RWPE2 (cell line): ENCODE measurements at regions not wholly inside any gene's neighbourhood (a gene's known extent, or its start where the extent isn't known, plus 50 kb on each side); places are given as distances from the start of the nearest gene placed in this dataset.

Experiments used
- ATAC-seq: fragments of 200-7000 bp; cut with Tn5 transposase; 3 replicates; pipeline ENCODE4 v1.9.1; 2021; ENCODE audit warnings: low read depth
- DNase-seq: peaks from one replicate; pipeline ENCODE4 v3.0.0-alpha.2; 2020; ENCODE audit warnings: low spot score
- H3K27ac ChIP-seq: fragments of 450-650 bp; 2 replicates; pipeline ENCODE4 v1.5.1; 2017; ENCODE audit warnings: mild to moderate bottlenecking; ENCODE audit not compliant: poor library complexity, severe bottlenecking
- H3K27me3 ChIP-seq: fragments of 250-450 bp; sonication (Bioruptor Pico); 2 replicates; pipeline ENCODE4 v1.5.1; 2021; ENCODE audit warnings: mild to moderate bottlenecking, moderate library complexity; ENCODE audit not compliant: insufficient read depth, poor library complexity, severe bottlenecking
- H3K36me3 ChIP-seq: fragments of 250-450 bp; sonication (Bioruptor Pico); 2 replicates; pipeline ENCODE4 v1.5.1; 2020; ENCODE audit warnings: low read depth, mild to moderate bottlenecking, moderate library complexity
- H3K4me1 ChIP-seq: fragments of 250-450 bp; sonication (Bioruptor Pico); 2 replicates; pipeline ENCODE4 v1.5.1; 2021; ENCODE audit warnings: mild to moderate bottlenecking, moderate library complexity; ENCODE audit not compliant: insufficient read depth, poor library complexity, severe bottlenecking
- H3K4me3 ChIP-seq: fragments of 250-450 bp; sonication (Bioruptor Pico); 2 replicates; pipeline ENCODE4 v1.5.1; 2021; ENCODE audit warnings: mild to moderate bottlenecking, moderate library complexity; ENCODE audit not compliant: severe bottlenecking
- H3K9me3 ChIP-seq: fragments of 250-450 bp; sonication (Bioruptor Pico); 2 replicates; pipeline ENCODE4 v1.5.1; 2021; ENCODE audit warnings: mild to moderate bottlenecking, moderate library complexity; ENCODE audit not compliant: severe bottlenecking
- TF ChIP-seq, protein P1 (sequence below): fragments of 450-650 bp; IDR thresholded peaks from one replicate; pipeline ENCODE4 v1.5.1; 2017; ENCODE audit warnings: mild to moderate bottlenecking, moderate library complexity; ENCODE audit not compliant: poor library complexity, severe bottlenecking

DNA sequence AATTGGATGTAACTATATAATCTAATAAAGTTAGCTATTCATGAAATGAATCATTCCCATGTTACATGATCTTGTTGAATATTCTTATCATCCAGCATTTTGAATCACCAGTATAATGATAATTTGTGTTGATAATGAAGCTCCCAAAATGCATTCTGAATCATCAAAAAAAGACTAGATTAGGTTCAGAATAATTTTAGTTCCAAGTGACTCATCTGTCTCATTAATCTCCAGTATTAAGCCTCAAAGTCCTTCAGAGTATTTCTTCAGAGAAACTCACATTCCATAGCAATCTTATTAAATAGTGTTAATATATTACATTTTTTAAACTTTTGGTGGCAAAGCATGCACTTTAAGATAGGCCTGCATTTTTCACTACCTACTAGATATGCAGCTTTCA is 207.5 kb downstream of the SLITRK5 start:
- no peaks in the 10 kb centered on the region for H3K9me3 ChIP-seq
- no peaks in the 10 kb centered on the region for H3K36me3 ChIP-seq
- no peak for DNase-seq
- no peak overlapping the region for H3K4me3 ChIP-seq
- H3K4me1 ChIP-seq, result no peaks in the 10 kb centered on the region
- no peak overlapping the region for H3K27ac ChIP-seq
- no peaks in the 10 kb centered on the region for H3K27me3 ChIP-seq
- TF ChIP-seq, protein P1, sequence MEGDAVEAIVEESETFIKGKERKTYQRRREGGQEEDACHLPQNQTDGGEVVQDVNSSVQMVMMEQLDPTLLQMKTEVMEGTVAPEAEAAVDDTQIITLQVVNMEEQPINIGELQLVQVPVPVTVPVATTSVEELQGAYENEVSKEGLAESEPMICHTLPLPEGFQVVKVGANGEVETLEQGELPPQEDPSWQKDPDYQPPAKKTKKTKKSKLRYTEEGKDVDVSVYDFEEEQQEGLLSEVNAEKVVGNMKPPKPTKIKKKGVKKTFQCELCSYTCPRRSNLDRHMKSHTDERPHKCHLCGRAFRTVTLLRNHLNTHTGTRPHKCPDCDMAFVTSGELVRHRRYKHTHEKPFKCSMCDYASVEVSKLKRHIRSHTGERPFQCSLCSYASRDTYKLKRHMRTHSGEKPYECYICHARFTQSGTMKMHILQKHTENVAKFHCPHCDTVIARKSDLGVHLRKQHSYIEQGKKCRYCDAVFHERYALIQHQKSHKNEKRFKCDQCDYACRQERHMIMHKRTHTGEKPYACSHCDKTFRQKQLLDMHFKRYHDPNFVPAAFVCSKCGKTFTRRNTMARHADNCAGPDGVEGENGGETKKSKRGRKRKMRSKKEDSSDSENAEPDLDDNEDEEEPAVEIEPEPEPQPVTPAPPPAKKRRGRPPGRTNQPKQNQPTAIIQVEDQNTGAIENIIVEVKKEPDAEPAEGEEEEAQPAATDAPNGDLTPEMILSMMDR, result no peak
- no peak for ATAC-seq

DNA sequence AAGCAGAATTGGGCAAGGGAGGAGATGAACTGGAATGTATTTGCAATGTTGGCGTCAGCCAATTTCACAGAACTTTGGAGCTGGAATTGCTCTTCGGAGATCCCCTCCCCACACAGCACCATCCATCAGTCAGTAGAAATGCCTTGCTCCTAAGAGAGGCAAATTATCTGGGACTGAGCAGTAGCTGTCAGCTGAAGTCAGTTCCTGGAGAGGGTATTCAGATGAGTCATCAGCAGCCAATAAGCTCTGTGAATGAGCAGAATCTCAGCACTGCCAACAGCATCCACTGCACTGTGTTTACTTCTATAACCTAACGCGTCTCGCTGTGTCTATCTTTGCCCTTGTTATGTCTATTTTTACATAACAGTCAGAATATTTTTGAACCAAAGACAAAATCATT is 213.7 kb downstream of the SLITRK5 start:
- Histone ChIP-seq H3K36me3 (no peaks in the 10 kb centered on the region), H3K9me3 (no peaks in the 10 kb centered on the region), H3K4me3 (no peak overlapping the region), H3K4me1 (no peaks in the 10 kb centered on the region), H3K27me3 (no peaks in the 10 kb centered on the region), H3K27ac (no peak overlapping the region)
- no peak for ATAC-seq
- no peak for DNase-seq
- TF ChIP-seq, protein P1, result no peak

DNA sequence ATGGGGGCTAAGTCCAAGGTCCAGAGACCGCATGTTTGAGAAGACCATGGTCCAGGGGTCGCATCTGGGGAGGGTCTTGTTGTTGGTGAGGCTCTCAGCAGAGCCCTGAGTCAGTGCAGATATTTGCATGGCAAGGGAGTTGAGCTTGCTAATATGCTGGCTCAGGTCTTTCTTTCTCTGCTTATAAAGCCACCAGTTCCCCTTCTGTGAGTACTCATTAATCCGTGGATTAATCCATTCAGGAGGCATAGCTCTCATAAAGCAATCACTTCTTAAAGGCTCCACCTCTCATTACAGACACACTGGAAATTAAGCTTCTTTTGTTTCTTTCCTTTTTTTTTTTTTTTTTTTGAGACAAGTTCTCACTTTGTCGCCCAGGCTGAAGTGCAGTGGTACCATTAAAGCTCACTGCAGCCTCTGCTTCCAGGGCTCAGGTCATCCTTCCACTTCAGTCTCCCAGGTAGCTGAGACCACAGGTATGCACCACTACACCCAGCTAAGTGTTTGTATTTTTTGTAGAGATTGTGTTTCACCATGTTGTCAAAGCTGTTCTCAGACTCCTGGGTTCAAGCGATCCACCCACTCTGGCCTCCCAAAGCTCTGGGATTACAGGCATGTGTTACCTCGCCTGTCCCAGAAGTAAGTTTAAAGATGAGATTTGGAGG is 216.4 kb downstream of the SLITRK5 start:
- TF ChIP-seq, protein P1, result no peak
- no peaks in the 10 kb centered on the region for H3K9me3 ChIP-seq
- H3K27ac ChIP-seq, result no peak overlapping the region
- H3K27me3 ChIP-seq, result no peaks in the 10 kb centered on the region
- no peak overlapping the region for H3K4me3 ChIP-seq
- no peaks in the 10 kb centered on the region for H3K36me3 ChIP-seq
- ATAC-seq, result no peak
- DNase-seq, result no peak
- H3K4me1 ChIP-seq, result no peaks in the 10 kb centered on the region

DNA sequence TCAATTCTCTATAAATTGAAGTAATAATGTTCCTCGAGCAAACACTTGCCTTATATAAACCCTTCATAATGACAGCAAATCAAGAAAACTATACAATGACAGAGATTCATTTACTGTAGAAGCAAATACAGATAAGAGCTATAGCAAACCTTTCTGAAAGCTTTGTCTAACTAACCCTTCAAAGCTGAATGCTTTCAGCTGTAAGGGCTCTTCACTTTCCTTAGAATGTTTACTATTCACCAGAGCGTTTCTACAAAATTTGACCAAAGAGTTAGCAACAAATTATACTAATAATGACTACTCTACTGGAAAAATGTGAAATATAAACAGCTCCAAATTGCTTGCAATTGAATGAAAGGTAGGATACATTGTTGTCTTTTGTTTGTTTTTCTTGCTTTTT is 218.1 kb downstream of the SLITRK5 start:
- Histone ChIP-seq H3K4me1 (no peaks in the 10 kb centered on the region), H3K36me3 (no peaks in the 10 kb centered on the region), H3K27ac (no peak overlapping the region), H3K4me3 (no peak overlapping the region), H3K27me3 (no peaks in the 10 kb centered on the region), H3K9me3 (no peaks in the 10 kb centered on the region)
- TF ChIP-seq, protein P1, result no peak
- no peak for DNase-seq
- no peak for ATAC-seq

DNA sequence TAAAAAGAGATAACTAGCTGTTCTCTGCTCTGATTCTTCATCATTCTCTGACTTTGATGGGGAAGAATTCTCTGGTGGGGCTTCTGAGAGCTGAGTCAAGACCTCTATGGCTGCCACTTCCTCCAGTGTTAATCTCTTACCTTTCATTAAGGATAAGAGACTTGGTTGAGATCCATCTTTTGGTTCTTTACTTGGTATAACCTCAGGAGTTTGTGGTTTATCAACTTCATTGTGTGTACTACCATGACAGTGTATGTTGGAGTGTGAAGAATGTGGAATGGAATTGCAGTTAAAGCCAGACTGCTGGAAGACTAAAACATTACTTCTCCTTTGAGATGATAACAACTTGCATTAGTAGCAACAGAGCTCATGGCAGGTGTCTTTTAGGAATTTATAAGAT is 222.0 kb downstream of the SLITRK5 start:
- no peaks in the 10 kb centered on the region for H3K4me1 ChIP-seq
- no peaks in the 10 kb centered on the region for H3K9me3 ChIP-seq
- TF ChIP-seq, protein P1, result no peak
- H3K27ac ChIP-seq, result no peak overlapping the region
- no peak for ATAC-seq
- H3K27me3 ChIP-seq, result no peaks in the 10 kb centered on the region
- DNase-seq, result no peak
- no peaks in the 10 kb centered on the region for H3K36me3 ChIP-seq
- no peak overlapping the region for H3K4me3 ChIP-seq
